ENCODE measurements at regions not wholly inside any gene's neighbourhood (a gene's known extent, or its start where the extent isn't known, plus 50 kb on each side); places are given as distances from the start of the nearest gene placed in this dataset.

DNA sequence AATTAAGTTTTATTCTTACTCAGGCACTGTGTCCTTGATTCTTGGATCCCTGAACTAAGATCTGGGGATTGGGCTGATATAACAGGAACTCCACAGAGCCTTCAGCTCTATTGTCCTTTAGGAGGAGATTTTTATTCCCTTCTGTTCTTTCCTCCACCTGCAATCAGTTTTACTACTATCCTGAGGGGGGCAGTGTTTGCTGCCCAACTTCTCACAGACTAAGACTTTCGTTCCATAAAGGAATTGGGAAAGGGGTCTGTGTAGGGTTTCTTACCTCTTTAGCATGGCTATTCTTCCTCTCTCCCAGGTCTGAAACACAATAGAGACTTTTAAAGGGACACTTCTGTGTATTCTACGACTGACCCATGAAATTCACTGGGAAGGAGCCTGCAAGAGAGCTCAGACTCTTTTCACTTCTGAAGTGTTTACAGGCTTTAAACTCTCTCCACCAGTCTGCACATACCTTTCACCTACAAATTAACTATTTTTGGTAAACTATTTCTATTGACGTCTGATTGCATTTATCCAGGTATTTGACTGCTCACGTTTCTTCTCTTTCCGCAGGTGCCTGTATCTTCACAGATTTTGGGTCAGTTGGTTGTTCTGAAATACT is 103.3 kb upstream of the DEPDC1 start:
- no peak for TF ChIP-seq POLR2AphosphoS5 (IDR thresholded peaks at IDR 0.05)
- TF ChIP-seq POLR2A (IDR thresholded peaks at IDR 0.05) = no peak
- TF ChIP-seq, protein P1, sequence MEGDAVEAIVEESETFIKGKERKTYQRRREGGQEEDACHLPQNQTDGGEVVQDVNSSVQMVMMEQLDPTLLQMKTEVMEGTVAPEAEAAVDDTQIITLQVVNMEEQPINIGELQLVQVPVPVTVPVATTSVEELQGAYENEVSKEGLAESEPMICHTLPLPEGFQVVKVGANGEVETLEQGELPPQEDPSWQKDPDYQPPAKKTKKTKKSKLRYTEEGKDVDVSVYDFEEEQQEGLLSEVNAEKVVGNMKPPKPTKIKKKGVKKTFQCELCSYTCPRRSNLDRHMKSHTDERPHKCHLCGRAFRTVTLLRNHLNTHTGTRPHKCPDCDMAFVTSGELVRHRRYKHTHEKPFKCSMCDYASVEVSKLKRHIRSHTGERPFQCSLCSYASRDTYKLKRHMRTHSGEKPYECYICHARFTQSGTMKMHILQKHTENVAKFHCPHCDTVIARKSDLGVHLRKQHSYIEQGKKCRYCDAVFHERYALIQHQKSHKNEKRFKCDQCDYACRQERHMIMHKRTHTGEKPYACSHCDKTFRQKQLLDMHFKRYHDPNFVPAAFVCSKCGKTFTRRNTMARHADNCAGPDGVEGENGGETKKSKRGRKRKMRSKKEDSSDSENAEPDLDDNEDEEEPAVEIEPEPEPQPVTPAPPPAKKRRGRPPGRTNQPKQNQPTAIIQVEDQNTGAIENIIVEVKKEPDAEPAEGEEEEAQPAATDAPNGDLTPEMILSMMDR (IDR thresholded peaks at IDR 0.05) = peak in 2 of 3 donors; percentile 34 to 46
- no peaks in the 10 kb centered on the region for H3K9me3 ChIP-seq
- H3K4me1 ChIP-seq = no peaks in the 10 kb centered on the region
- no peak for DNase-seq (ENCODE audit: low spot score in 2 of 2)
- no peak overlapping the region for H3K27ac ChIP-seq
- intact Hi-C loops (cut with DNase I; ENCODE audit: low total_unique reads) = no loop called here
- H3K27me3 ChIP-seq = no peaks in the 10 kb centered on the region
- H3K36me3 ChIP-seq = no peaks in the 10 kb centered on the region
- peak overlapping the region in 1 of 3 donors; percentile 41 for H3K4me3 ChIP-seq

- Histone ChIP-seq H3K4me3 (no peak overlapping the region), H3K27ac (no peak overlapping the region), H3K27me3 (no peaks in the 10 kb centered on the region), H3K4me1 (no peaks in the 10 kb centered on the region), H3K9me3 (peaks cover 0 to 10% of the 10 kb centered on the region in 2 donors), H3K36me3 (no peaks in the 10 kb centered on the region)
- TF ChIP-seq, protein P1 (IDR thresholded peaks at IDR 0.05) = no peak
- no peak for TF ChIP-seq POLR2AphosphoS5 (IDR thresholded peaks at IDR 0.05)
- TF ChIP-seq POLR2A (IDR thresholded peaks at IDR 0.05) = no peak
- intact Hi-C loops (cut with DNase I; ENCODE audit: low total_unique reads) = no loop called here
- DNase-seq (ENCODE audit: low spot score in 2 of 2) = no peak
Observed at GRCh38 chr1:68608289-68608688, 111.4 kb upstream of the DEPDC1 start.

GRCh38 chr1:68615312-68615711 is 118.4 kb upstream of the DEPDC1 start:
- Histone ChIP-seq H3K9me3 (peaks cover 5 to 18% of the 10 kb centered on the region in 2 donors), H3K36me3 (no peaks in the 10 kb centered on the region), H3K27me3 (no peaks in the 10 kb centered on the region), H3K4me1 (no peaks in the 10 kb centered on the region), H3K27ac (no peak overlapping the region), H3K4me3 (no peak overlapping the region)
- intact Hi-C loops (cut with DNase I; ENCODE audit: low total_unique reads) = no loop called here
- no peak for DNase-seq (ENCODE audit: low spot score in 2 of 2)
- no peak for TF ChIP-seq POLR2AphosphoS5 (IDR thresholded peaks at IDR 0.05)
- no peak for TF ChIP-seq POLR2A (IDR thresholded peaks at IDR 0.05)
- TF ChIP-seq, protein P1 (IDR thresholded peaks at IDR 0.05) = no peak

DNA sequence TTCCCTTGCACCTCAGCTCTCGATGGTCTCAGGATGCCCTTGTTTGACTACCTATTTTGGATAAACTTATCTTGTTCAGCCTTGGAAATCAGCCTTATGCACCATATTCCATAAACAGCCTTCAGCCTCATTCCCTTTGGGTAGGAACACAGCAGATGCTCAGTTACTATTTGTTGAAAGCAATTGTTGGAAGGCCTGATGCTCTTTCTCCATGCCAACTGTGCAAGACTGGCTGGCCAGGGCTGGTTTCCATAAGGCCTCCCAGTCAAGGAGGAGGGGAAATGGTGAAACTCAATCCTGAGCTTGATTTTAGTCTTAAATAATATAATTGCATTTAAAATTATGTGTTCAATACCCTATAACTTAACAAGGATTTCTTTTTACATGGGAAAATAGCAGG is 121.1 kb upstream of the DEPDC1 start:
- no peak overlapping the region for H3K27ac ChIP-seq
- H3K36me3 ChIP-seq = no peaks in the 10 kb centered on the region
- peaks cover 13 to 16% of the 10 kb centered on the region in 2 donors for H3K9me3 ChIP-seq
- no peak for TF ChIP-seq POLR2A (IDR thresholded peaks at IDR 0.05)
- TF ChIP-seq, protein P1 (IDR thresholded peaks at IDR 0.05) = no peak
- TF ChIP-seq POLR2AphosphoS5 (IDR thresholded peaks at IDR 0.05) = no peak
- intact Hi-C loops (cut with DNase I; ENCODE audit: low total_unique reads) = no loop called here
- no peak for DNase-seq (ENCODE audit: low spot score in 2 of 2)
- H3K27me3 ChIP-seq = no peaks in the 10 kb centered on the region
- no peak overlapping the region for H3K4me3 ChIP-seq
- H3K4me1 ChIP-seq = no peaks in the 10 kb centered on the region

- TF ChIP-seq POLR2AphosphoS5 (IDR thresholded peaks at IDR 0.05) (no peak), POLR2A (IDR thresholded peaks at IDR 0.05) (no peak)
- TF ChIP-seq, protein P1 (IDR thresholded peaks at IDR 0.05) = no peak
Observed at GRCh38 chr1:68620571-68620970, 123.7 kb upstream of the DEPDC1 start.

More at GRCh38 chr1:68620571-68620970, 123.7 kb upstream of the DEPDC1 start:
- intact Hi-C loops (cut with DNase I; ENCODE audit: low total_unique reads) = no loop called here
- peaks cover 13 to 16% of the 10 kb centered on the region in 2 donors for H3K9me3 ChIP-seq
- no peak overlapping the region for H3K27ac ChIP-seq
- no peak overlapping the region for H3K4me3 ChIP-seq
- DNase-seq (ENCODE audit: low spot score in 2 of 2) = no peak
- H3K36me3 ChIP-seq = no peaks in the 10 kb centered on the region
- H3K4me1 ChIP-seq = no peaks in the 10 kb centered on the region
- H3K27me3 ChIP-seq = no peaks in the 10 kb centered on the region

All from breast epithelium (tissue), 4 donors.